Hematopoietic multipotent progenitor cell treated with erythropoietin and hydrocortisone succinate and interleukin-3 and kit ligand, for 4 days (in vitro differentiated cells): ENCODE measurements at regions not wholly inside any gene's neighbourhood (a gene's known extent, or its start where the extent isn't known, plus 50 kb on each side); places are given as distances from the start of the nearest gene placed in this dataset.
"Not testable (repeated sequence)": the region's sequence is repeated elsewhere in the genome, so short reads cannot be mapped to it uniquely, and the experiment has no call there.

Experiments used
- DNase-seq: peaks from one replicate; pipeline ENCODE4 v3.0.0-alpha.2; 2015

- DNase-seq: no peak
Measured at GRCh38 chr21:20016435-20017005, 981.7 kb upstream of the NCAM2 start.

DNA sequence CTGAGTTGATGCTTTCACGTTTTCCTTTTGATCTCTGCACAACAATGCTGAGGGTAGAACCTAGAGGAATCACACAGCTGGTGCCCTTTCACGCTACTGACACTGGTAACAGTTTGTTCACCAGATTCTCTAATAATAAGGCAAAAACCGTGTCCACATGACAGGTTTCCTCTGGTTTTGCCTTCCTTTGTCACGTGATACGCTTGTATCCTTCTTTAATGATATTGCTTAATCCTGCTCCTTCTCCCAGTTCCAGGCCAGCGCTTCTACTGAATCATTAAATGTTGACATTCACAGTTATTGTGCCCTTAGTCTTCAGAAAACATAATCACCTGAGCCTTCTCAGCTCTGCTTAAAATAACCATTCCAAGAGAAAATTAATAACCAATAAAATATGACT is 978.2 kb upstream of the NCAM2 start:
- no peak for DNase-seq

- DNase-seq: no peak
Measured at GRCh38 chr21:20023193-20023592, 975.0 kb upstream of the NCAM2 start.

- no peak for DNase-seq
Measured at GRCh38 chr21:20024741-20025140, 973.5 kb upstream of the NCAM2 start.

DNA sequence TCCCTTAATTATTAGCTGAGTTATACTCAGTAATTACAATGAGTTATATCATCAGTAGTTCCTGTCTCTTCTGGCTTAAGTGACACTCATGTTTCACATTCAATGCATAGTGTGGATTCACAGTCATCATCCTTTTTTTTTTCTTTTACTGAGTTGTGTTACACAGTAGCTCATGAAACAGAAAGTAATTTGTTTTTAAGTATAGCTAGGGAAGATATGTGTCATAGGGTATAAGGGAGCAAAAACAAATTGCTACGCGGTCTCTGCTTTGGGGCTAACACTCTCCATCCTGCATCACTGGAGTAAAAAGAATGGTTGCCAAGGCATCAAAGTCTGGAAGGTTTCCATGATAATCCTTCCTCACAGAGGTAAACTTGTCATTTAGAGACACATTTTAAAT is 971.7 kb upstream of the NCAM2 start:
- DNase-seq: no peak

DNA sequence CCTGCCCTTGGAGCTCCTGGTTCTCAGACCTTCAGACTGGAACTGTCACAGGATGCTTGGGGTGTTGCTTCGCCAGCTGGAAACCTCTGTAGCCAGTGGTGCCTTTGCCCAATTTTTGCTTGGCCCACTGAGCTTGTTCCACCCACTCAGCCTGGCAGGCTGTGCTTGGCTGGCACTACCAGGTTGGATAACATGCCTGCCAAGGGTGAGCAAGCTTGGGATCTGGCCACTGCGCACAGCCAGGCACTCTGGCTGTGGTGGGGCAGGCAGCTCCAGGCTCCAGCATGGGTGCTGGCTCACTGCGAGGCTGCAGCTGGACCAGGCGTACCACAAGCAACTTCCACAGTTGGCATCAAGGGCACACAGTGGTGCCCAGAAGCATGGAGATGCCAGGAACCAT is 967.8 kb upstream of the NCAM2 start:
- DNase-seq: no peak

GRCh38 chr21:20031807-20032206 is 966.4 kb upstream of the NCAM2 start:
- DNase-seq: no peak

DNA sequence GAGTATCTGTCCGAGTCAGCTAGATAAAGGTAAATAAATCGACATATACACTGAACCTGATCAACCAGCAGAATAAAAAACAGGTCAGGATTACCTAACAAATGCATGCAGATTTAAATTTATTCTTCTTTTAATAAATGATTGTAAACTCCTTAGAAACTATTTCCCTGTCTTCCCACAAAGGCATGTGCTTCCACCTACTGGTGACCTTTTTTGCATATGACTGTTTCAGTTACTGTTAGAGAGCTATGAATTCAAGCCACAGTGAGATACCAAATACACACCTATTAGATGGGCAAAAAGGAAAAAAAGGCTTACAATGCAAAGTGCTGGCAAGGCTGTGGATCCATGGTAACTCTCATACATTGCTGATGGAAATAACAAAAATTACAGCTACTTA is 957.4 kb upstream of the NCAM2 start:
- peak; percentile 41 for DNase-seq

DNA sequence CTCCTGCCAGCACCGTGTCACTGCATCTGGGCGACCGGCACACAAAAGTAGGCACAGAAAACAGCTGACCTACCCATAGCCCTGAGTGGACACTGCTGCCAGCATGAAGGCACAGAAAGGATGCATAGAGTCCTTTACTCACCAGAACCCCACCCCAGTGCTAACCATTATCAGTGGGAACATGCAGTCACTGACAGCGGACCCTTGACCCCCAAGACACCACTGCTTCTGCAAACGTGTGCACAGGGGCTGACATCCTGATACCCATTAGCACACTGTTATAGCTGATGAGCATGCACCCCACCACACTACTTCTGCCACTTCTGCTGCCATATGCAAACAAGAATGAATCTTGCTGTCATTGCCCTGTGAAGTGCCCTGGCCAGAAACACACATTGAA is 953.0 kb upstream of the NCAM2 start:
- no peak for DNase-seq

DNA sequence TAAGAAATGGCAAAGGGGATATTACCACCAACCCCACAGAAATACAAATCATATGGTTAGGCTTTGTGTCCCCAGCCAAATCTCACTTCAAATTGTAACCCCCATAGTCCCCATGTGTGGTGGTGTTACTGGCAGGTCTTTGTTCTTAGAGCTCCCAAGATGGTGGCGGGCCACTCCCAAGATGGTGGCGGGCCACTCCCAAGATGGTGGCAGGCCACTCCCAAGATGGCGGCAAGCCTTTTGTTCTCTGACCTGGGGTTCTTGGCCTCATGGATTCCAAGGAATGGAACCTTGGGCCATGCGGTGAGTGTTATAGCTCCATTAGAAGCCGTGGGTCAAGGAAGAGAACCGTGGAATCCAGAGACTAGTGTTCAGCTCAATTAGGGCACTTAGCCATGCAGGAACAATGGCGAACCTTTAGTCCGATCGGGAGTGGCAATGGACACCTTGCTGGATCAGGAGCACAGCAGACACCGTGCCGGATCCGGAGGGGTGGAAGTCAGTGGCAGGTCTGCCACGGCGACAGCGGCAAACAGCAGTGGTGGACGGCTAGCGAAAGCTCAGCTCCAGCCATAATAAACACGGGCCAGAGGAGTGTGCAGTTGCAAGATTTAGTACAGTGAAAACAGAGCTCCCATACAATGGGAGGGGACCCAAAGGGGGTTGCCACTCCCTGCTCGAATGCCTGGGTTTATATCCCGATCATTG is 949.9 kb upstream of the NCAM2 start:
- not testable (repeated sequence) for DNase-seq

DNA sequence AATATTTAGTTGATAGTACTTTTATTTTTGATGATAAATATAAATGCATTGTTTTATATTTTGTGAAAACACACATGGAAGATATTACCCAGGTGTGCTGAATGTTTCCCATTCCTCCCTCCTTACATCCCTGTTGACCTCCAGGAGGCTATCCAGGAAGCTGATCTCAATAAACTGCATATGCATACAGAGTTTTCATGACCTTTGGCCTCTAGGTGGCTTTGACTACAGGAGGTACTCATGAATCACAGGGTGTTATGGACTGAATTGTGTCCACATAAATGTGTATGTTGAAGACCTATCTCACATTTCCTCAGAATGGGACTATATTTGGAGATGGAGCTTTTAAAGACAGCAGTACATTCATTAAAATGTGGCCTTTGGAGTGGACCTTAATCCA is 914.9 kb upstream of the NCAM2 start:
- DNase-seq: no peak

DNA sequence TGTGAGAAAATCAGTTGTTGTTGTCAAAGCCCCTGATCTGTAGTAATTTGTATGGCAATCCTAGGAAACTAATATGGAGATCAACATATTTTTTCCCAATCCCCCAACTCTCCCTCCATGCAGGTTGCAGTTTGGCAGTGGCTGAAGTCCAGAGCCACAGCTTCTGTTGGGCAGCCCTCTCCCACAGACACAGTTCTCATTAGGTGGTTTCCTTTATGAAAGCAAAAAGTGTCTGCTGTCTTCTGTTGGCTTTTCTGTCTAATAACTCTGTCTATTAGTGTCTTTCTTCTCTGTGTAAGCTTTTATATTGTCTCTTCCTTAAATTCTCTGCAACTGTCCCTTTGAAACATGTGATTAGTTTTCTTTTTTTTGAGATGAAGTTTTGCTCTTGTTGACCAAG is 914.3 kb upstream of the NCAM2 start:
- DNase-seq: no peak

- peak; percentile 60 for DNase-seq
Measured at GRCh38 chr21:20086508-20086907, 911.7 kb upstream of the NCAM2 start.

DNA sequence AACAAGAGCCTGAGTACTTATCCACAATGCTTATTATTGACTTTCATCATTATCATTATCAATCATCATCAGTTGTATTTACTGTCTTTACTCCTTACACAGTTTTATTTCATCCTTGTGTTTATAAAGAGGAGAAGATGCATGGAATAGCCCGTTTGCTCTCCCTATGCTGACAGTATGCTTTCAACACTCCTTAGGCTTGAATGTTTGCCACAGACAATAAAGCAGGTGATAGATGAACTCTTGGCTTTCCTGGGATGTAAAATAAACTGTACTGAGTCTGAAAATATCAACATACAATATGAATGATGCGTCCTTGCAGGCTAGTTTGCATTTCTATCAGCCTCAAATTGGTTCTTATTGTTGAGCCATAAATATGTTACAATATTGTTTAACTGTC is 891.8 kb upstream of the NCAM2 start:
- no peak for DNase-seq

GRCh38 chr21:20108016-20108415 is 890.2 kb upstream of the NCAM2 start:
- DNase-seq: peak; percentile 40

- DNase-seq: peak; percentile 58
Measured at GRCh38 chr21:20108976-20109540, 889.2 kb upstream of the NCAM2 start.

DNA sequence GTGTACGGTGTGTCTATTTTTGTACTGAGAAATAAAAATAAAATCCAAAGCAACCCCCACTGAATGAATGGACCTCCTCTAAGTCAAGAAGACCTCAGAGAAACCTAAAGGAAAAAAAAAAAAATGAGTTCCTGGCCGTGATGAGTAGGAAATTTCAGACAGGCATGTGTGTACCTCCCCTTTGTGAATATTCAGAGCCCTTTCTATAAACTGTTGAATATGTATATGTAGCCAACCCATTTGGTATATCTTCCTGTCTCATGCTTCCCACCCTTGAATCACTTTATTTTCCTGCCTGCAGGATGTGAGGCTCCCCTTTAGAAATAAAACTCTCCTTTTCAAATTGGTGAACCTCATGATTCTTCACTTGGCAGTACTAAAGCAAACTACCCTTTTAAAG is 887.8 kb upstream of the NCAM2 start:
- DNase-seq: no peak

DNA sequence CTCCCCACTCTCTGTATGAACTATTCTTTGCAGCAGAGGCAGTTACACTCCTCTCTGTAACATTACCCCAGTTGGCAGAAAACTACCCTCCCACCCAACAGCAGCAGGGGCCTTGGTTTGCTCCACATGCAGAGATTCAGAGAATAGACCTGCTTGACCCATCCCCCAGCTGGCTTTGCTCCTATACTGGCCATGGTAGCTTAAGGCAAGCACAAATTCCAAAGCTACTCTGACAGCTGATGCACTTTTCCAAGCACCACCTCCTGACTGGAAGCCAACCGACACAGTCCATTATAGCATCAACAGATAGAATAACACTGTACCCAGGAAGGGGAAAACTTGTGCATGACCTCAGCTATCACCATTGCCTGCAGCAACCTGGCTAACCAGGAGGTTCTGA is 846.5 kb upstream of the NCAM2 start:
- DNase-seq: no peak

- no peak for DNase-seq
Measured at GRCh38 chr21:20163167-20163566, 835.0 kb upstream of the NCAM2 start.

GRCh38 chr21:20167059-20167458 is 831.1 kb upstream of the NCAM2 start:
- no peak for DNase-seq

- no peak for DNase-seq
Measured at GRCh38 chr21:20169812-20170576, 828.2 kb upstream of the NCAM2 start.

- no peak for DNase-seq
Measured at GRCh38 chr21:20186186-20186585, 812.0 kb upstream of the NCAM2 start.

DNA sequence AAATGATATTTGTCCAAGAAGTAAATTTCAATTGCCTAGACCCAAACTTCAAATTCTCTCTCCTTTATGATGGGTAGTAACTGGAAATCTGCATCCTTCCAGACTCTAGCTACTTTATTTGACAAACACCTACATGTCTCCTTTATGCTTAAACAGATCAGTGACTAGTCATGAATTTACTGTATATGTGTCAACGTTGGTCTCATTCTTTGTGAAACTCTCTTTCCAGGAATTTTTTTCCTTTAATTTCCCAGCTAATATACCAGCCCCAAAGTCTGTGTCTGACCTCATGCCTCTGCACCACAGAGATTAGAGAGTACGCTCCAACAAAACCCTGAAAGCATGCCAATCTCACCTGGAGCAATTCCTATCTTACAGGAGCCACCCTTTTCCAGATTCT is 811.2 kb upstream of the NCAM2 start:
- no peak for DNase-seq

DNA sequence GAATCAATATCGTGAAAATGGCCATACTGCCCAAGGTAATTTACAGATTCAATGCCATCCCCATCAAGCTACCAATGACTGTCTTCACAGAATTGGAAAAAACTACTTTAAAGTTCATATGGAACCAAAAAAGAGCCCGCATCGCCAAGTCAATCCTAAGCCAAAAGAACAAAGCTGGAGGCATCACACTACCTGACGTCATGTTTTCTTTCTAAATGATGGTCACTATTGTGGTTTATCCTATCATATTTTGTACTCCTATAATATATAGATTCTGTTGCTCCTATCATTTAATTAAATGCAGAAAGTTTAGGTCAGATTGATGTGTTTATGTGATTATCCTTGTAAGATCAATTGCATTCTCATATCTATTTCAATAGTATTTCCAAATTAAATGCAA is 796.9 kb upstream of the NCAM2 start:
- DNase-seq: not testable (repeated sequence)
